BLaER1 (cell line): ENCODE measurements at regions not wholly inside any gene's neighbourhood (a gene's known extent, or its start where the extent isn't known, plus 50 kb on each side); places are given as distances from the start of the nearest gene placed in this dataset.

ENCODE experiments used
- H3K27ac ChIP-seq: shearing (Covaris generic); formaldehyde crosslinking; 2 replicates; pipeline ENCODE4 v1.8.1; 2022
- H3K27me3 ChIP-seq: shearing (Covaris generic); formaldehyde crosslinking; 2 replicates; pipeline ENCODE4 v1.8.1; 2022
- H3K36me3 ChIP-seq: shearing (Covaris generic); formaldehyde crosslinking; 2 replicates; pipeline ENCODE4 v1.8.1; 2022
- H3K4me1 ChIP-seq: shearing (Covaris generic); formaldehyde crosslinking; 2 replicates; pipeline ENCODE4 v1.8.1; 2022
- H3K4me2 ChIP-seq: shearing (Covaris generic); formaldehyde crosslinking; 2 replicates; pipeline ENCODE4 v1.8.1; 2022
- H3K4me3 ChIP-seq: shearing (Covaris generic); formaldehyde crosslinking; 2 replicates; pipeline ENCODE4 v1.8.1; 2022
- H3K9ac ChIP-seq: shearing (Covaris generic); formaldehyde crosslinking; 2 replicates; pipeline ENCODE4 v1.8.1; 2022
- H3K9me3 ChIP-seq: shearing (Covaris generic); formaldehyde crosslinking; 2 replicates; pipeline ENCODE4 v1.8.1; 2022
- H4K20me1 ChIP-seq: shearing (Covaris generic); formaldehyde crosslinking; 2 replicates; pipeline ENCODE4 v1.8.1; 2022
- Cebpa-rat ChIP-seq: shearing (Covaris generic); IDR thresholded peaks from 2 replicates; pipeline ENCODE4 v1.8.1; 2022

DNA sequence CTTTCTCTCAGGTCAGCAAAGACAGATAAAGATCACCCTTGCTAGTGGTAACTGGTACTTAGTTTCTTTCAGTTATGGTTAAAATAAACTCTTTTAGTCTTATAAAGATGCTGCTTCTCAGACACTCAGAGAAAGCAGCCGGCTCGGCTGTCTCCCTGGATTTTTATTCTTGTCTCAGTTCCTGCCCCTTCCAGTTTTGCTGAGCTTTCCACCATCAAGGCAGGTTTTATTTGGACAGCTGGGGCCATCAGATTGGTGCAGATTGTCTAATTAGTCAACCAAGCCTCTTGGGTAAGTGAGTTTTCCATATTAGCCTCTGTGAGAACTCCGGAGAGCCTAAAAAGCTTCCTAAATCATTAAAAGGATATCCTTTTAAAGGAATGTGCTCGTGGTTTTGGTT, 130.8 kb upstream of the BMP4 start:
- Histone ChIP-seq H4K20me1 (no peaks in the 10 kb centered on the region), H3K27ac (no peak overlapping the region), H3K9me3 (peaks cover 3% of the 10 kb centered on the region; the same call in 1 of the 2 replicates), H3K4me3 (no peak overlapping the region), H3K4me1 (no peaks in the 10 kb centered on the region), H3K27me3 (no peaks in the 10 kb centered on the region), H3K4me2 (no peak overlapping the region), H3K36me3 (no peaks in the 10 kb centered on the region), H3K9ac (no peak overlapping the region)
- no peak for TF ChIP-seq Cebpa-rat

DNA sequence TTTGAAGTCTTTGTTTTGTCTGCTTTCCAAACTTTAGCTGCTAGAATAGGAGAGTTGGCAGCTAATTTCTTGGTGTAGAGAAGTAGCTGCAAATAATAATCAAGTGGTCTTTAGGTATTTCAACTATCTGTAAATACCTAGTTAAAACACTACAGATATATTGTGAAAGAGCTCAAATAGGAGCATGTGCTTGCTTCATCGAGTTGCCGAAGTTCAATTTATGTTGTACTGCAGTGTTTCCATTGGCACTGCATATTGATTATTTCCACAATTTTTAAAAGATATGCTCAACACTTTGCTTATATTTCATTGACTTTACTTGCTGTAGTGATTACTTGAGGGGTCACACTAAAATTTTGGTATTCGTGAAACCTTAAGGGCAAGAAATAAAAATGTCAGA, 131.6 kb upstream of the BMP4 start:
- no peaks in the 10 kb centered on the region for H3K27me3 ChIP-seq
- H3K27ac ChIP-seq = no peak overlapping the region
- no peak overlapping the region for H3K9ac ChIP-seq
- H3K36me3 ChIP-seq = no peaks in the 10 kb centered on the region
- no peak overlapping the region for H3K4me3 ChIP-seq
- H4K20me1 ChIP-seq = no peaks in the 10 kb centered on the region
- H3K4me2 ChIP-seq = no peak overlapping the region
- no peak for TF ChIP-seq Cebpa-rat
- peaks cover 3% of the 10 kb centered on the region; the same call in 1 of the 2 replicates for H3K9me3 ChIP-seq
- peaks cover 7% of the 10 kb centered on the region for H3K4me1 ChIP-seq

DNA sequence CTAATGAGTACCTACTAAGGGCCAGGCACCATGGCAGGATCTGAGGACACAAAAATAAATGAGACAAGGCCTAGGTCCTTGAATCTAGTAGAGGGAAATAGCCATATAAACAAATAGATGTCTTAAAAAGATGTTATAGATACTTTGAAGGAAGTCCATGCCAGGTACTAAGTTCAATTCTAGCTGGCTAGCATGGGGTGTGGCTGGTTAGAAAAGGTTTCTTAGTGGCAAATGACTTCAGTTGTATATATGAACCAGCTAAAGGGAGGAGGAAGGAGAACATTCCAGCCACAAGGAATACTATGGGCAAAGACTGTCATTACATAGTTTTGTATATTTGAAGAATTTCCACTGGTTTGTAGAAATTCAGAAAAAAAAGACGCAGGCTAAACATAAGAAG, 133.6 kb upstream of the BMP4 start:
- H3K27ac ChIP-seq = no peak overlapping the region
- TF ChIP-seq Cebpa-rat = no peak

DNA sequence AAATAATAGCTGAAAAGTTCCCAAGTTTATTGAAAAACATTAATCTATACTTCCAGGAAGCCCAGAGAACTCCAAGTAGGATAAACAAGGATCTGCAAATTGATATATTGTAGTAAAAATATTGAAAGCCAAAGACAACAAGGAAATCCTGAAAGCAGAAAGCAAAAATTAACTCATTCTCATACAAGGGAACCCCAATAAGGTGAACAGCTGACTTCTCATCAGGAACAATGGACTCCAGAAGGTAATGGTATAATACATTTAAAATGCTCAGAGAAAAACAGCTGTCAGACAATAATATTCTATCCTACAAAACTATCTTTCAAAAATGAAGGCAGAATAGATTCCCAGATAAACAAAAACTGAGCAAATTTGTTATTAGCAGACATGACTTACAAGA, 138.1 kb upstream of the BMP4 start:
- H3K4me1 ChIP-seq = peaks cover 17% of the 10 kb centered on the region
- H3K27me3 ChIP-seq = no peaks in the 10 kb centered on the region
- no peak for TF ChIP-seq Cebpa-rat
- H3K9me3 ChIP-seq = peaks cover 9% of the 10 kb centered on the region
- H3K36me3 ChIP-seq = no peaks in the 10 kb centered on the region
- H3K4me3 ChIP-seq = no peak overlapping the region
- no peak overlapping the region for H3K27ac ChIP-seq
- no peak overlapping the region for H3K4me2 ChIP-seq
- H3K9ac ChIP-seq = no peak overlapping the region
- no peaks in the 10 kb centered on the region for H4K20me1 ChIP-seq

More for the DNA sequence above, 133.6 kb upstream of the BMP4 start:
- H4K20me1 ChIP-seq = no peaks in the 10 kb centered on the region
- peaks cover 9% of the 10 kb centered on the region for H3K9me3 ChIP-seq
- no peak overlapping the region for H3K4me3 ChIP-seq
- H3K36me3 ChIP-seq = no peaks in the 10 kb centered on the region
- H3K27me3 ChIP-seq = no peaks in the 10 kb centered on the region
- no peak overlapping the region for H3K9ac ChIP-seq
- peaks cover 17% of the 10 kb centered on the region for H3K4me1 ChIP-seq
- no peak overlapping the region for H3K4me2 ChIP-seq

DNA sequence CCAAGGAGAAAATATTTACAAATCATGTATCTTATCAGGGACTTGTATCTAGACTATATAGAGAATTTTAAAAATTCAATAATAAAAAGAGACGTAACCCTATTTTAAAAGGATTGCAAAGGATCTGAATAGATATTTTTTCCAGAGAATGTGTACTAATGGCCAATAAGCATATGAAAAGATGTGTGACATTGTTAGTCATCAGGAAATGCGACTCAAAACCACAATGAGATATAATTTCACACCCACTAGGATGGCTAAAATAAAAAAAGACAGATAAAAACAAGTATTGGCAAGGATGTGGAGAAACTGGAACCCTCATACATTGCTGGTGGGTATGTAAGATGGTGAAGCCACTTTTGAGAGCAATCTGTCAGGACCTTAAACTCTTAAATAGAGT, 141.9 kb upstream of the BMP4 start:
- H3K4me3 ChIP-seq = no peak overlapping the region
- peaks cover 5% of the 10 kb centered on the region; the same call in 1 of the 2 replicates for H3K9me3 ChIP-seq
- no peaks in the 10 kb centered on the region for H3K27me3 ChIP-seq
- no peak overlapping the region for H3K4me2 ChIP-seq
- H3K9ac ChIP-seq = no peak overlapping the region
- no peaks in the 10 kb centered on the region for H3K36me3 ChIP-seq
- peaks cover 7% of the 10 kb centered on the region for H3K4me1 ChIP-seq
- H3K27ac ChIP-seq = no peak overlapping the region
- TF ChIP-seq Cebpa-rat = no peak
- no peaks in the 10 kb centered on the region for H4K20me1 ChIP-seq

DNA sequence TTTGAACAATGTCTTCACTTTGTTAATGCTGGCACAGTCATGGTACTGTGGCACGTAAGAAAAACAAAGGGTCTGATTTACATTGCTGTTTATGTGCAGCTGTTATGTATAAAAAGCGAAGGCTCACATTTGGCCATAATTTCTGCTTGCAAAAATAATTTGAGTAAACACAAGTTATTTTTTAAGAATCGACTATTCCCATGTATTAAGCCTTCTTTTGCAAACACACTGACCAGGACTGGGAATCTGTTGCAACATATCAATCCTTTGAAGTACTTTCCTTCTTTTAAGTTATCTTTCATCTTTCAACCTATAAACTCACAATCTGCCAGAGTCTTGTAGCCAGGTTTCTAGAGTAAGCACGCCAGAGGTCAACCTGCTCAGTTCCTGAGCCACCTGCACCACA, 145.4 kb upstream of the BMP4 start:
- Histone ChIP-seq H3K4me1 (no peaks in the 10 kb centered on the region), H3K4me2 (no peak overlapping the region), H4K20me1 (no peaks in the 10 kb centered on the region), H3K27ac (no peak overlapping the region), H3K4me3 (no peak overlapping the region), H3K27me3 (no peaks in the 10 kb centered on the region), H3K9me3 (no peaks in the 10 kb centered on the region), H3K36me3 (no peaks in the 10 kb centered on the region), H3K9ac (no peak overlapping the region)
- TF ChIP-seq Cebpa-rat = no peak

DNA sequence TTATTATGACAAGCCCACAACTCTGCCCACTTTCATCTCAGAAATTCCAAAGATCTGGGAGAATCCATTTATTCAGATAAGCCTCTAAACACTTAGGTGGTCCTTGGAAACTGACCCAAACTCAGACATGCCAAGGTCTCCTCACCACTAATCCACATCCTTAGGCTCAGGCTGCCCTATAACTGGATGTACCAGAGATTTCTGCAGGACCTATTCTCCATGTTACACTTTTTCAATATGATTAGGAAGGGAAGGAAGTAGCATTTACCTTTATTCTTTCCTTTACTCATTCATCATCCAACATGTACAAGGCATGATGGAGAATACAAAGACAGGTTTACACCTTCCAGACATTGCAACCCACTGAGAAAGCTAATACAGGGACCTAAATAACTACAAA, 145.9 kb upstream of the BMP4 start:
- no peaks in the 10 kb centered on the region for H4K20me1 ChIP-seq
- H3K27me3 ChIP-seq = no peaks in the 10 kb centered on the region
- no peaks in the 10 kb centered on the region for H3K9me3 ChIP-seq
- no peak for TF ChIP-seq Cebpa-rat
- H3K4me3 ChIP-seq = no peak overlapping the region
- H3K27ac ChIP-seq = no peak overlapping the region
- no peaks in the 10 kb centered on the region for H3K36me3 ChIP-seq
- no peak overlapping the region for H3K9ac ChIP-seq
- H3K4me1 ChIP-seq = no peaks in the 10 kb centered on the region
- H3K4me2 ChIP-seq = no peak overlapping the region

DNA sequence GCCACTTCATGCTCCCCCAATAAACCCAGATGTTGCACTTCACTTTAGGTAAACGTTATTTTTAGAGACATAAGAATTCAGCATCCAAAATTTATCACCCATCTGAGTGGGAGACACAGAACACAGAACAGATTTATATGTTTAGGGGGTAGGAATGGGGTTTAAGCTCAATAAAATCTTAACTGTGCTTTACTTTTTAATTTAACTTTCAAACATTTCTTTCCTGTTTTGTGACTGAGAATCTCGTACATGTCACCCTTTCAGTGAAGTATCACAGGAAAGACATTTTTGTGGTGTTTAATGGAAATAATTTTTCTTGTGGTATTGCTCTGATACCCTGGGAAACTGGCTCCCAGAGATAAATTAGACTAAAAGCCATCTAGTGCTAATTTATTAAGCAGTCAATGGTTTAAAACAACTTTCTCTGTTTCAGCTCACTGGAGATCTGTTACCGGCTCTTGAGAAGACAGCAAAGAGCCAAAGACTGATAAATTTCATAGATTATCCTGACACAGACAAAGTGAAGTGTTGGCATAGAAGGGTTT, 148.0 kb upstream of the BMP4 start:
- H3K4me1 ChIP-seq = peaks cover 16% of the 10 kb centered on the region
- H3K4me2 ChIP-seq = no peak overlapping the region
- H4K20me1 ChIP-seq = no peaks in the 10 kb centered on the region
- no peak overlapping the region for H3K27ac ChIP-seq
- H3K9me3 ChIP-seq = no peaks in the 10 kb centered on the region
- H3K9ac ChIP-seq = no peak overlapping the region
- no peaks in the 10 kb centered on the region for H3K36me3 ChIP-seq
- H3K4me3 ChIP-seq = no peak overlapping the region
- TF ChIP-seq Cebpa-rat = no peak
- no peaks in the 10 kb centered on the region for H3K27me3 ChIP-seq

DNA sequence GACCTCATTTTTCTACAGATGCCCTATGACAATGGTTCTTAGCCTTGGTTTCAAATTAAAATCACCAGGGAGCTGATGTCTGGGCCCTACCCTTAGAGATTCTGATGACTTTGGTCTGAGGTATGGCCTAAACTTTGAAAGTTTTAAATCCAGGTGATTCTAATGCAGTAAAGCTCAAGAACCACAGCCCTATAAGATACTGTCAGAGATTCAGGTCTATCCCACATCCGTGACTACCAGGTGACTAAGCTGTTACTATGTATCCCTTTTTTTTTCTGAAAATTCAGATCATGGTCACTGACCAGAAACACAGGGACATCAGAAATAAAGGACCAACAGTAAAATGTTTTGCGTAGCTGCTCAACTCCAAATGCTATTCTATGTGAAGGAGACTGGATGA, 148.8 kb upstream of the BMP4 start:
- Histone ChIP-seq H3K4me1 (peaks cover 16% of the 10 kb centered on the region), H3K36me3 (no peaks in the 10 kb centered on the region), H3K4me2 (no peak overlapping the region), H4K20me1 (no peaks in the 10 kb centered on the region), H3K27ac (no peak overlapping the region), H3K9me3 (no peaks in the 10 kb centered on the region), H3K9ac (no peak overlapping the region), H3K27me3 (no peaks in the 10 kb centered on the region), H3K4me3 (no peak overlapping the region)
- no peak for TF ChIP-seq Cebpa-rat

DNA sequence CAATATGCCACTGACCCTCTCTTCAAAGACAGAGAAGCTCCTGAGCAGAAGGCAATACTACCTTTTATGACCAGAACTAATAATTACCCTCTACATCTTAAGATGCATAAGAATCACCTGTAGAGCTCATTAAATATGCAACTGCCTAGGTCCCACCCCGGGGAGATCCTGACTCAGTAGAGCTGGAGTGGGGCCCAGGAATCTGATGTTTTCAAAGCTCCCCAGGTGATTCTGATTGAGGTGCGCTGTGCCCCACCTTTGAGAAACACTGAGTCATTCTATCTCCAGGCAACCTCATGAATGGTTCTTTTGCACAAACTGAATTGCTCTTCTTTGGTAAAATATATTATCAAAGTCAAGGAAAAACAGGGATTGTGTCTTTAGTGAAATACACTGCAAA, 149.3 kb upstream of the BMP4 start:
- Histone ChIP-seq H3K9ac (no peak overlapping the region), H3K4me2 (no peak overlapping the region), H3K4me3 (no peak overlapping the region)

DNA sequence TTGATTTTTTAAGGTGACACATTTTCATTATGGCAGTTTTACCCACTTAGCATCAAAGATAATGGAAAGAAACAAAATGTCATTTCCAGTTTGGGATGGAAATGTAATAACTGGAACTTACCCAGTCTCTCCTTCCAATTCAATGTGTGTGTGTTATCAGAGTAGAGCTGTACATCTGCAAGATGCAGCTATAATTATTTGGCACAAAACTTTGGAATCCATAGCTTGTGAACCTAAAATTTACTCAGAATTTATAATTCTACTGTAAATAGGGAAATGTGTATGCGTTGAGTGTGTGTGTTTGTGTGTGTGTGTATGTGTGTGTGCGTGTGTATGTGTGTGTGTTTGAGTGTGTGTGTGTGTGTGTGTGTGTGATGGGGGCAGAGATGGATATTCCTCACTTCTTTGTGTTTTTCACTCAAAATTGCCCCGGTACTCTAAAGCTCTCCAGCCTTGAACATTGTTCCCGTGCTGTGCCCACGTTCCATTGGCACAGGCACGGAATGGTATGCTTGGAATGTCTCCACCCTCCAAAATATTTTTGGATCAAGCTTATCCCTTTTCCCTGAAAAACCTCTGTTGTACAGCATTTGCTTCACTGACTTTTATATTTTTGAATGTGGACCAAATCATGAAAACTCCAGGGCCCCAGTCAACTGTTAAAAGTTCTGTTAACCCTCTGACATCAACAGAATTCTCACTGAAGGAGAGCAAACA, 150.2 kb upstream of the BMP4 start:
- Histone ChIP-seq H3K36me3 (no peaks in the 10 kb centered on the region), H3K4me3 (no peak overlapping the region), H3K4me2 (no peak overlapping the region), H3K9ac (no peak overlapping the region), H3K27me3 (no peaks in the 10 kb centered on the region), H3K9me3 (no peaks in the 10 kb centered on the region), H3K27ac (no peak overlapping the region), H3K4me1 (peaks cover 16% of the 10 kb centered on the region), H4K20me1 (no peaks in the 10 kb centered on the region)
- TF ChIP-seq Cebpa-rat = no peak

More for the DNA sequence above, 149.3 kb upstream of the BMP4 start:
- Histone ChIP-seq H3K9me3 (no peaks in the 10 kb centered on the region), H3K4me1 (peaks cover 16% of the 10 kb centered on the region), H4K20me1 (no peaks in the 10 kb centered on the region), H3K27ac (no peak overlapping the region), H3K36me3 (no peaks in the 10 kb centered on the region), H3K27me3 (no peaks in the 10 kb centered on the region)
- no peak for TF ChIP-seq Cebpa-rat
